NCI-H748 (cell line): ENCODE measurements at regions not wholly inside any gene's neighbourhood (a gene's known extent, or its start where the extent isn't known, plus 50 kb on each side); places are given as distances from the start of the nearest gene placed in this dataset.
"Not testable (repeated sequence)": the region's sequence is repeated elsewhere in the genome, so short reads cannot be mapped to it uniquely, and the experiment has no call there.

ENCODE experiments used
- DNase-seq: peaks from one replicate; lab custom pipeline; 2025; ENCODE audit not compliant: unreplicated experiment; lab: John Stamatoyannopoulos, UW

DNA sequence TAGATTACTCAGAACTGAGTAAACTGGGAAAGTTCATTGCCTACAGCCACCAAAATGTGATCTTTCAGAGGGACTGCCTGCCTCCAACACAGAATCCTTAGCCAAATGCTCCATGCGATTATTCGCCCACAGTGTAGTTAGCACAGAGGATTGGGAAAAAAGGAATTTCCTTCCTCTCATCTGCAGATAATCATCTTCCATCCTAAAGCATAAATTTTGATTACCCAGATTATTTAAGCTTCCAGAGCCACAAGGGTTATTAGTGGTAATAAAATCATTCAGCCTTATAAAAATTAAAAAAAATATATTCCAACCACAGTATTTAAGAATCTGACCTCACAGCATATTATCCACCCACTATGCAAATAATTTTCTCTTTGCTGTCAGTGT lies 285.3 kb upstream of the GRAMD2B start:
- no peak for DNase-seq

DNA sequence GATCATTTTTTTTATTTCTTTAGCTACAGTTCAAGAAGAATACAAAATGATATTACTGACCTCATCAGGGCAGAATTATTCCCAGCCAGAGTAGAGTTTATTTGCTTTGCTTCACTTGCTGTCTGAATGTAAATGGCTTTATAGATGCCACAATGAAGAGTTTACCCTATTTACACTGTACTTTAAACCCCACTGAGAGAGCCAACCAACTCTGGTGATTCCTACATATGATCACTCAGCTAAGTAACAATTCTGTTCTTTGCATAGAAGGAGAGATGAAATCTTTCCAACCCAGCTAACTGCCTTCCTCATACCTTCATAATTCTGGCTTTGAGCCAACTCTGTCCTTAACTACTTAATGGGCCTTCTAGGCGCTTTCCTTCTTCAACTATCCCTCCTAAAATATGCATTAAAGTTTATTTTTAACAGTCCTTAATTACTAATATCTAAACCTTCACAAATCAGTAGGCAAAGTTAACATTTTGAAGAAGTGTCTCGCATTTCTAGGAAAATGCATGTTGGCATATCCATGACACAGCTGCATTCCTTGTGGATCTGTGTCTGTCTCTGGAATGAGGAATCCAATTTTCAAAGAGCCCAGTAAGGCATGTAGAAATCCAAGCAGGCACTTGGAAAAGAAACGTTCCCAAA lies 284.8 kb upstream of the GRAMD2B start:
- DNase-seq = peak; percentile 38

DNA sequence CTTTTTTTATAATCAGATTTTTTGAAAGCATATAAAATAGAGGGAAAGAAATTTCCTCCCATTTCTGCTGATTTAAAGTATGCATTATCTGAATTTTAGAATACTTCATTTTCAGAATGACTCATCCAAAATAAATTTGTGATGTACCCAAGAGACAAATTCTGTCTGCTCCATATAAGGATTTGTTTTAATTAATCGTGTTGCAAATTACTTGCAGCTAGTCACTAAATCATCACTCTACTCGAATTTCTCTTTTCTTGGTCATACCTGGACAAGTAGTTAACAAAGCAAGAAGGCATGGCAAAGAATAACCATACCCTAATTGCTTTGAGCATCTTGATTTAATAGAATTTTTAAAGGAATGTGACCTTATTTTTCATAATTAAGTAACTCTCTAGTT lies 284.1 kb upstream of the GRAMD2B start:
- no peak for DNase-seq

DNA sequence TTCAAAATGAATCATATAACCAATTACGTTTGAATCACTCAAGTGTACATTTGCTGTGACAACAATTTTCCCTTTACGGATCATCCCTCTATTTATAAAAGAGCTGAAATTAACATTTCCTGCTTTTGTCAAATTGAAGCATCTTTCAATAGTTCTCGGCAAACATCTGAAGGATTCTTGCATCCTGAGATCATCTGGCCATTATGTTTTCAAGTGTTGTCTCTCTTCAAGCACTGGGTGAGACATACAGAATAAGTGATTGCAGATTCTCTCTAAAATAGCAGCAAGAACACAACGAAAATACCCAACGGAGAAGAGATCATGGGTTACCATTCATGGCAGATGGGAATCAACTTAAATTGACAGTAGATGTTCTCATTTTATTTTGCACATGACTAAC lies 283.4 kb upstream of the GRAMD2B start:
- DNase-seq = peak; percentile 26

DNA sequence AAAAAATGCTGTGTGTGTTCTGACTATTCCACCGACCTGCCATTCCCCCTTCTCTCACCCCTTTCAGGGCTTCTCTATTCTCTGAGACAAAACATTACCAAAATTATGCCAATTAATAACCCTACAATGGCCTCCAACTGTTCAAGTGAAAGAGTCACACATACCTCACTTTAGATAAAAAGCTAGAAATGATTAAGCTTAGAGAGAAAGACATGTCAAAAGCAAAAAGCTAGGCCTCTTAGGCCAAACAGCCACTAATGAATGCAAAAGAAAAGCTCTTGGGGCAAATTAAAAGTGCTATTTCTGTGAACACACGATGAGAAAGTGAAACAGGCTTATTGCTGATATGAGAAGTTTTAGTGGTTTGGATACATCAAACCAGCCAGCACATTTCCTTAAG lies 279.6 kb upstream of the GRAMD2B start:
- no peak for DNase-seq

DNA sequence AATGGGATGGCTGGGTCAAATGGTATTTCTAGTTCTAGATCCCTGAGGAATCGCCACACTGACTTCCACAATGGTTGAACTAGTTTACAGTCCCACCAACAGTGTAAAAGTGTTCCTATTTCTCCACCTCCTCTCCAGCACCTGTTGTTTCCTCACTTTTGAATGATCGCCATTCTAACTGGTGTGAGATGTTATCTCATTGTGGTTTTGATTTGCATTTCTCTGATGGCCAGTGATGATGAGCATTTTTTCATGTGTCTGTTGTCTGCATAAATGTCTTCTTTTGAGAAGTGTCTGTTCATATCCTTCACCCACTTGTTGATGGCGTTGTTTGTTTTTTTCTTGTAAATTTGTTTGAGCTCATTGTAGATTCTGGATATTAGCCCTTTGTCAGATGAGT lies 272.9 kb upstream of the GRAMD2B start:
- DNase-seq = not testable (repeated sequence)

DNA sequence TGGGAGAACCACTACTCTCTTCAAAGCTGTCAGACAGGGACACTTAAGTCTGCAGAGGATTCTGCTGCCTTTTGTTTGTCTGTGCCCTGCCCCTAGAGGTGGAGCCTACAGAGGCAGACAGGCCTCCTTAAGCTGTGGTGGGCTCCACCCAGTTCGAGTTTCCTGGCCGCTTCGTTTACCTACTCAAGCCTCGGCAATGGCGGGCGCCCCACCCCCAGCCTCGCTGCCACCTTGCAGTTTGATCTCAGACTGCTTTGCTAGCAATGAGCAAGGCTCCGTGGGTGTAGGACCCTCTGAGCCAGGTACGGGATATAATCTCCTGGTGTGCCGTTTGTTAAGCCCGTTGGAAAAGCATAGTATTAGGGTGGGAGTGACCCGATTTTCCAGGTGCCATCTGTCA lies 267.9 kb upstream of the GRAMD2B start:
- not testable (repeated sequence) for DNase-seq

DNA sequence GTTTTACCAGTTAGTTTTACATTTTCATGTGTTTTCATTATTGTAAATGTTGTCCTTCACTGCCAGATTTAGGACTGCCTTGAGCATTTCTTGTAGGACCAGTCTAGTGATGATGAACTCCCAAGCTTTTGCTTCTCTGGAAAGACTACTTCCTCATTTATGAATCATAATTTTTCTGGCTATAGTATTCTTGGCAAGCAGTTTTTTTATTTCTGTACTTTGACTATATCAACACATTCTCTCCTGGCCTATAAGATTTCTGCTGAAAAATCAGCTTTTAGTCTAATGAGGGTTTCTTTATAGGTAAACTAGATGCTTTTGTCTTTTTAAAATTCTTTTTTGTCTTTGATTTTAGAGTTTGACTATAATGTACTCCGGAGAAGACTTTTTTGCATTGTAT lies 256.8 kb upstream of the GRAMD2B start:
- DNase-seq = no peak

DNA sequence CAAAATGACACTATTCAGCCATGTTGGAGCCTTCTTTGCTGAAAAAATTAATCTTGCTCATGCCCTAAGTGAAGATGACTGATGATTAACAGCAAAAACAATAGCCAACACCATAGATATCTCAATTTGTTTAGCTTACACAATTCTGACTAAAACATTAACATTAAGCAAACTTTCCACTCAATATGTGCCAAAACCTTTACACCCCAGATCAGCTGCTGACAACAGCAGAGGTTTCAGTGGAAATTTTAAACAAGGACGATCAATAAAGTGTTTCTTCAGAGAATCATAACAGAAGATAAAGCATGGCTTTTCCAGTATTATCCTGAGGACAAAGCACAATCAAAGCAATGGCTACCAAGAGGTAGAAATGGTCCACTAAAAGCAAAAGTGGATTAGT lies 254.4 kb upstream of the GRAMD2B start:
- DNase-seq = no peak

DNA sequence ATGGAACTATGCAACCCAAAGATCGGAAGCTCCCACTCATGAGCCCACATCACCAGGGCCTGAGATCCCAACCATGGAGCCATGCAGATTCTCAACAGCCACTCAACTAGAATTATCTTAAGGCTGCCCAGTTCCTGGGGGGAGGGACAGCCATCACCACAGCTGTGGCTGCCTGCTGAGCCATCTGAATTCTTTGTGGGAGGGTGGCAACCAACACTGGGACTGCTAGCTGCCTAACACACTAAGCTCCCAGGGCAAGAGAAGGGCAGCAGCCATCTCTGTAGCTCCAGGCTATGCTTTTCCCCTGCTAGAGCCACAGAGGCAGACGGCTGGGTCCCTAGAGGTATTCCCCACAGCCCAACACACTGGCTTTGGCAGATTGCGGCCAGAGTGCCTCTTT lies 251.3 kb upstream of the GRAMD2B start:
- no peak for DNase-seq

DNA sequence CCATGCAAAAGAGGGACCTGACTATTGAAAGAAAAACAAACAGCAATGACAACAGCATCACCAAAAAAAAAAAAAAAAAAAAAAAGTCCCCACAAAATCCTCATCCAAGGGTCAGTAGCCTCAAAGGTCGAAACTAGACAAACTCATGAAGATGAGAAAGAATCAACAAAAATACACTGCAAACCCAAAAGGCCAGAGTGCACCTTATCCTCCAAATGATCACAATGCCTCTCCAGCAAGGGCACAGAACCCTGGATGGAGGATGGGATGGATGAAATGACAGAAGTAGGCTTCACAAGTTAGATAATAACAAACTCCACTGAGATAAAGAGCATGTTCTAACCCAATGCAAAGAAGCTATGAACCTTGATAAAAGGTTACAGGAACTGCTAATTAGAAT lies 250.4 kb upstream of the GRAMD2B start:
- no peak for DNase-seq

DNA sequence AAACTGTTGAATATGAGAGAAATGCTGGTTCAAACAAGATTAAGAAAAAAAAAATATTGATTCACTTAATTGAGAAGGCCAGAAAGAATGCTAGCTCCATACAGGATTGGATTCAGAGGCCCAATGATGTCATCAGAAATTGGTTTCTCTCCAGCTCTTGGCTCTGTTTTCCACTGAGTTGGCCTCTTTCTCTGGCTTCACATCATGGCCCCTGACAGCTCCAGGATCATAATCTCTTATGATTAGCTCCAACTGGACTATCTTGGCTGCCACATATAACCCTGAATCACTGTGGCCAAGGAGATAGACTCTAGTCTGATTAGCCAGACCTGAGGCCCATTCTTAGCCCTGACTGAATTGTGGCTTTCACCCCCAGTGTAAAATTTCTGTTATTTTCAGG lies 244.7 kb upstream of the GRAMD2B start:
- DNase-seq = no peak

DNA sequence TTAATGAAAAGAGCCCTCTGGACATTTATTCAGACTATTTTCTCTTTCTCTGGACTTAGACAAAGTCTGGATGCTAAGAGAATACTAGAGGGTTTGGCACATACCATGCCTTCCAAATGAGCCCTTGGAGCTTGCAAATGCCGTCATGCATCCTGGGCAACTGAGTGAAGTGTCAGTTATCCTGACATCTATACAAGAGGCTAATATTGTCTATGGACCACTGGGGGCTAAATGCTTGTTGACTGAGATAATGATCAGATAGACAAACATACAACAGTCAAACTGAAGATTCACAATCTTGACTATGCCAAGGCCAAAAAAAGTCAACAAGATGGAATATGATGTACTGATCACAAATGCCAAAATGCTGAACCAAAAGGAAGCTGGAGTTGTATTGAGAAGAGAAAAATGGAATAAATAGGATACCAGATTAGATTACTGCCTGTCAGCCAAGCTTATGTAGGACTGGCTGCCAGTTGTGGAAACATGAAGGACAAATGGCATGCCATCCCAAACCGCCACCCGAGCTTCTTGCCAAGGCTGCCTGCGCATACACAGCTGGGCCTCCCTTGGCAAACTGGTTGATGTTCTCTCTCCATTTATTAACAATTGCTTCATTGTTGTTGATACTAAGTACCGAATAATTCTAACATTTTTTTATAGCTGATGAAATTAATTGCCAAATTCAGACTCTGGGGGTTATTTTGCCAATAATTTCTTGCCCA lies 240.1 kb upstream of the GRAMD2B start:
- no peak for DNase-seq

DNA sequence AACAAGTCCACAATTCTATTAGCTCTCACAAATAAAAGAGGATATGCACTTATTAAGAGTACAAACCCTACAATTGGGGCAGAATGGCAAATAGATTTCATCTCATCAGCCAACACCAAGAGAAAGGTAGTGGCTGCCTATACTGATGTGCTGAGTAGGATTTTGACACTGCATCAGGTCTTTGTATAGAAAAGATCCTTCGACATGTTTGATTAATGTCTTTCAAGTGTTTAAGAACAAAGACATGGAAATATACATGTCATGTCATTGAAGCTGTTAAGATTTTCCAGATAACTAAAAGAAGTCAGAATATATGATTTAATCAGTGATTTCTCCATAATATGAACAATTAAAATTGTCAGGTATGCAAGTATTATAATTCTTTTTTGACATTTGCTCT lies 238.7 kb upstream of the GRAMD2B start:
- no peak for DNase-seq

DNA sequence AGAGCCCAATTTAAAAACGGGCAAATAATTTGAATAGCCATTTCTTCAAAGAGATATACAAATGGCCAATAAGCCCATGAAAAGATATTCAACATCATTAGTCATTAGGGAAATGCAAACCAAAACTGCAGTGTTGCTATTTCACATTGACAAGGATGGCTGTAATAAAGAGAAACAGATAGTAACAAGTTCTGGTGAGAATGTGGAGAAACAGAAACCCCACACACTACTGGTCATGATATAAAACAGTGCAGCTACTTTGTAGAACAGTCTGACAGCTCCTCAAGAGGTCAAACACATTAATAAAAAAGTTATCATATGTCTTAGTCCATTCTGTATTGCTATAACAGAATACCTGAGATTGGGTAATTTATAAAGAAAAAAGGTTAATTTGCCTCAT lies 237.0 kb upstream of the GRAMD2B start:
- no peak for DNase-seq

DNA sequence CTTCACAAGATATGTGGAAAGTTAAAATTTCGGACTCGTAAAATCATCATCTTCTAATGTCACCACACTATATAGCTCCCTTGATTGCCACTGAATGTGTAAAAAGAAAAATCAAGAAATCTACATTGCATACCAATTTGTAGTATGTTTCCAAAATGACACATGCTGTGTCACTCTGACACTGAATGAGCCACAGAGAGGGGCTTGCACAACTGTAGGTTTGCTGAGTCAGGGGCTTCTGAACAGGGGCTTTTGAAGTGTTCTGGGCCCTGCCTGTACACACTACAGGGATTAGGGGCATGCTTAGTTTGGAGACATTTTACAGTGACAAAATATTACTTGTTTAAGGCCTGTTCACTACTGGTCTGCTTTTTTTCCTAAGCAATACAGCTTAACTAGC lies 234.4 kb upstream of the GRAMD2B start:
- DNase-seq = no peak

DNA sequence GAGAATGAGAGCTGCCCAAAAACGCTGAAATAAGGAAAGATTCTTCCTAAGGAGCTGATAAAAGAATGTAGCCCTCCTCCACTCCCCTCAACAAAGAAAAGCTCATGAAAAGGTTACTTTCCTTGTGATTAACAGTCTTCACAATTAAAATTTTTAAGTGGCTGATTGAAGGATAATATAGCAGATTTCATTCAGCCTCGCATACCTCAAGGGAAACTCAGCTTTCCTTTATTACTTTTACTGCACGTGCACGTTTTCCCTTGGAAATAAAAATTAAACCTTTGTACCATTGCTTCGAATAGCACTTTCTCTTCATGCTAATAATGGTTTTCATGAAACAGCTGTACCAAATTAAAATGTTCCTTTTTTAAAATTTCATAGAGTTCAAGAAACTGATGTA lies 234.0 kb upstream of the GRAMD2B start:
- no peak for DNase-seq

DNA sequence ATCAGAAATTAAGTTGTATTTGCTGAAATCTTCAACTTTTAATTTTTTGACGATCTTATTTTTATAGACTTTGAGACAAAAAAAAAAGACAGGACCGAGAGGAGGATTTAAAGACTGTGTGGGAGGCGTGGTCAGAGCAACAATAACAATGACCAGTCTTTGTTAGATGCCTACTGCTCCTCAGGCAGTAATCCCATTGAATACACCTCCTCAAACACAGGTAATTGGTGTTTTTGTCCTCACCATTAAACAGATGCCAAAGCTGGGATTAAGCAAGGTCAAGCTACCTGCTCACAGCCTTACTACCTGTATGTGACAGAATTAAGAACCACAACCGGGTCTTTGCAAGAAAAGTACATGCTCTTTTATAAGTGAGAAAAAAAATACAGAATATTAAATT lies 233.3 kb upstream of the GRAMD2B start:
- DNase-seq = peak; percentile 93

DNA sequence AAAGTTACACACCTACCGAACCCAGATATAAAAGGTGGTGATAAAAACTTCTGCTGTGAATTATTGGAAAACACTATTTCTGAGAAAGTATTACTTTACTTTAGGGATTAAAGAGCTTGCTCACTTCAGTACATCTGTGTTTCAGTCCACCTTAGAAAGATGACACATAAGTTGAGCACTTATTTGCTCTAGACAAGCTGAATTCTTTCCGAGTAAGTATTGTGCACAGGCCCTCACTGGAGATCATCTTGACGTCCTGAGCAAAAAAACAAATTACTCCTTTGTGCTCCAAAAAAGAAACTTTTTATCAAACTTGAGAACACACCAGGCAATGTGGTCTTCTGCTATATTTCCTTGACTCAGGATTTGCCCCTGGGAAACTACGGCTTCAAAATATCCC lies 231.0 kb upstream of the GRAMD2B start:
- no peak for DNase-seq

DNA sequence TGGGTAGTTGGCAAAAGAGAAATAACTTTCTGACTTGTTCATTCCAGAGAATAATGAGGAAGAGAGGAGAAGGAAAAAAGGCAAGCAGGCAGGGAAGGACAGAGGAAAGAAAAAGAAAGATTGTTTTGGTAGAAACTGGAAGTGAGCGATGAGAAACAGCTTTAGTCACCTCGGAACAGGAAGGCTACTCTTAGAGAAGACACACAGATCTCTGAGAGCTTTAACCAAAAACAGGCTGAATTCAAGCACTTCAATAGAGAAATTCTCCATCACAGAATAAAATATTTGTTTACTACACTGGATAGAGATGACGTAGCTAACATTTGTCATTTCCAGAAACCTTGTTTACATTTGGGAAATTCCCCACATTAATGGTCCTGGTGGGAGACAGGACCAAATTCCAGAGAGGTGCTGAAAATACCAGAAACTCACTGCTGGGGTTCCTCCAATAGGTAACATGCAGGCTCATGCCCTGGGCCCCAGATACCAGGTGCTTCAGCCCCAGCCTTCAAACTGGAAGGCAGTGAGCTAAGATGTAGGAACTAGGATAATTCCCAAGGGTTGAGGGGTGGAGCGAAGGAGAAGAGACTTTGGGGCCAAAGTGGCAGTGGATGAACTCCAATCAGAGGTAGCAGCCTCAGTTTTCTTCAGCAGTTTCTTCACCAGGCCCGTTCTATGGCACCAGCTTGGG lies 227.7 kb upstream of the GRAMD2B start:
- no peak for DNase-seq

DNA sequence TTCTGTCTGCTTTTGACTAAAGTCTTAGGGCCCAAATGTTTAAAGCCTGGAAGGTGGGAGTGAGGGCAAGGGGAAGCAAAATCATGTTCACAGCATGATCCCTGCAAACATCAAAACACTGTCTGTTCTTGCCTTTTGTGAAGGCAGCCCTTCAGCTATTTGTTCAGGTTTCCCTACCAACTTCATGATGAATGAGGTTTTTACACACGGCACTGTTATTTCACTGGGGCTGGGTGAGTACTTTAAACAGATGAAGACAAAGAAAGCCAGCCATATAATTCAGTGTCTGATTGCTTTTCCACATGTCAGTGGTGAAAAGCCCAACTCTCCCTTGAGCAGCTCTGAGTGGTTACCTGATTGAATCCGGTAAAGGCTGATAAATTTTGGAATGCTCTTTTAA lies 224.7 kb upstream of the GRAMD2B start:
- DNase-seq = peak; percentile 98

DNA sequence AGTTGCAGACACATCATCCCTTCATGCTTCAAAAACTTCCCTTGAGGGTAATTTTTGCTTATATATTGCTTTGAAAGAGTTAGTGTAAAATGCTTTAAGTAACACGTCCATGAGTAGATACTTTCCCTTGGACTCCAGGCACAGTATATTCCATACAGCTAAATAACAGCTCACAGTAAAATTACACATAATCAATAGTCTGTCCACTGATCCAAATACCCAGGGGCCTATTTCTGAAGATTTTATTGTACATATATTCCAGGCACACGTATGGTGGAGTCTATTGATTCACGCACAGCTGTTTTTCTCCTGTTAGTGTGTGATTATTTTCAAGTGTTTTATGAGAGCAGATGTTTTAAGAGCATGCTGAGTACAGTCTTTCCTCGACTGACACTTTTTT lies 223.7 kb upstream of the GRAMD2B start:
- DNase-seq = peak; percentile 59
